GM06990 (cell line): ENCODE measurements at regions not wholly inside any gene's neighbourhood (a gene's known extent, or its start where the extent isn't known, plus 50 kb on each side); places are given as distances from the start of the nearest gene placed in this dataset.

Experiments used
- DNase-seq: peaks from one replicate; pipeline ENCODE4 v3.0.0-alpha.2; 2011; ENCODE audit not compliant: insufficient read length; ENCODE audit errors: extremely low read depth
- H3K27me3 ChIP-seq: replicated peaks from 2 replicates; pipeline ENCODE4 v1.6.0; 2011; ENCODE audit warnings: low read length; ENCODE audit not compliant: control insufficient read depth, insufficient read depth
- H3K36me3 ChIP-seq: 2 replicates; pipeline ENCODE4 v1.5.1; 2011; ENCODE audit warnings: low read length; ENCODE audit not compliant: control insufficient read depth, insufficient read depth
- H3K4me3 ChIP-seq: replicated peaks from 2 replicates; pipeline ENCODE4 v1.5.1; 2011; ENCODE audit warnings: low read depth, mild to moderate bottlenecking, control low read depth, low read length
- CTCF ChIP-seq: IDR thresholded peaks from 2 replicates; pipeline ENCODE4 v1.5.1; 2011; ENCODE audit warnings: low read length, control low read depth, mild to moderate bottlenecking, inconsistent platforms; ENCODE audit not compliant: insufficient read depth, poor library complexity, severe bottlenecking

- Histone ChIP-seq H3K4me3 (peak overlapping the region; percentile 97), H3K36me3 (no peaks in the 10 kb centered on the region; the same call in 1 of the 2 replicates), H3K27me3 (no peaks in the 10 kb centered on the region)
- TF ChIP-seq CTCF, result no peak
- no peak for DNase-seq
Measured at GRCh38 chr7:131109011-131109758, 218.5 kb upstream of the MKLN1 start.

GRCh38 chr7:131109759-131110296 is 217.8 kb upstream of the MKLN1 start:
- H3K4me3 ChIP-seq, result peak overlapping the region; percentile 97
- DNase-seq, result peak; percentile 85
- no peaks in the 10 kb centered on the region for H3K27me3 ChIP-seq
- no peak for TF ChIP-seq CTCF
- no peaks in the 10 kb centered on the region; the same call in 1 of the 2 replicates for H3K36me3 ChIP-seq

GRCh38 chr7:131110297-131111080 is 217.2 kb upstream of the MKLN1 start:
- H3K36me3 ChIP-seq, result no peaks in the 10 kb centered on the region
- no peak for TF ChIP-seq CTCF
- peak overlapping the region; percentile 97 for H3K4me3 ChIP-seq
- DNase-seq, result no peak
- H3K27me3 ChIP-seq, result no peaks in the 10 kb centered on the region

- TF ChIP-seq CTCF, result no peak
- Histone ChIP-seq H3K36me3 (no peaks in the 10 kb centered on the region), H3K4me3 (peak overlapping the region; percentile 97), H3K27me3 (no peaks in the 10 kb centered on the region)
- no peak for DNase-seq
Measured at GRCh38 chr7:131111081-131111576, 216.5 kb upstream of the MKLN1 start.

GRCh38 chr7:131111792-131112191 is 215.9 kb upstream of the MKLN1 start:
- no peaks in the 10 kb centered on the region for H3K27me3 ChIP-seq
- no peak for TF ChIP-seq CTCF
- H3K36me3 ChIP-seq, result no peaks in the 10 kb centered on the region
- no peak for DNase-seq
- no peak overlapping the region; the same call in 1 of the 2 replicates for H3K4me3 ChIP-seq
